HUES48 (cell line): ENCODE measurements at regions not wholly inside any gene's neighbourhood (a gene's known extent, or its start where the extent isn't known, plus 50 kb on each side); places are given as distances from the start of the nearest gene placed in this dataset.

ENCODE experiments used
- H3K27ac ChIP-seq: one replicate; pipeline ENCODE4 v1.7.0; 2013; ENCODE audit warnings: low read depth, low read length, inconsistent platforms
- H3K27me3 ChIP-seq: 2 replicates; pipeline ENCODE4 v1.6.1; 2013; ENCODE audit warnings: mild to moderate bottlenecking, low read length; ENCODE audit not compliant: control insufficient read depth, insufficient read depth
- H3K36me3 ChIP-seq: 2 replicates; pipeline ENCODE4 v1.6.1; 2013; ENCODE audit warnings: low read length; ENCODE audit not compliant: control insufficient read depth, insufficient read depth
- H3K4me1 ChIP-seq: 2 replicates; pipeline ENCODE4 v1.6.1; 2013; ENCODE audit warnings: mild to moderate bottlenecking, low read length; ENCODE audit not compliant: control insufficient read depth, insufficient read depth
- H3K4me3 ChIP-seq: 2 replicates; pipeline ENCODE4 v1.5.1; 2013; ENCODE audit warnings: mild to moderate bottlenecking, low read depth, low read length
- H3K9ac ChIP-seq: 2 replicates; pipeline ENCODE4 v1.6.1; 2013; ENCODE audit warnings: mild to moderate bottlenecking, low read depth, low read length, moderate library complexity
- H3K9me3 ChIP-seq: 2 replicates; pipeline ENCODE4 v1.6.1; 2013; ENCODE audit warnings: low read length; ENCODE audit not compliant: control insufficient read depth, insufficient read depth

- H3K36me3 ChIP-seq: no peaks in the 10 kb centered on the region
- no peaks in the 10 kb centered on the region for H3K4me1 ChIP-seq
- H3K9me3 ChIP-seq: no peaks in the 10 kb centered on the region
- H3K27ac ChIP-seq: no peak overlapping the region
- H3K9ac ChIP-seq: no peak overlapping the region
- H3K4me3 ChIP-seq: no peak overlapping the region
- no peaks in the 10 kb centered on the region for H3K27me3 ChIP-seq
Measured at GRCh38 chr4:160824481-160824880, 1339.3 kb downstream of the FSTL5 start.

GRCh38 chr4:160825644-160826338 is 1338.0 kb downstream of the FSTL5 start:
- no peaks in the 10 kb centered on the region for H3K9me3 ChIP-seq
- no peaks in the 10 kb centered on the region for H3K4me1 ChIP-seq
- no peaks in the 10 kb centered on the region for H3K27me3 ChIP-seq
- H3K36me3 ChIP-seq: no peaks in the 10 kb centered on the region
- no peak overlapping the region for H3K9ac ChIP-seq
- no peak overlapping the region for H3K27ac ChIP-seq
- H3K4me3 ChIP-seq: no peak overlapping the region

GRCh38 chr4:160826339-160826679 is 1337.5 kb downstream of the FSTL5 start:
- Histone ChIP-seq H3K36me3 (no peaks in the 10 kb centered on the region), H3K4me3 (no peak overlapping the region), H3K9me3 (no peaks in the 10 kb centered on the region), H3K27me3 (no peaks in the 10 kb centered on the region), H3K4me1 (no peaks in the 10 kb centered on the region), H3K9ac (no peak overlapping the region), H3K27ac (no peak overlapping the region)

- no peak overlapping the region for H3K27ac ChIP-seq
- H3K36me3 ChIP-seq: no peaks in the 10 kb centered on the region
- H3K4me3 ChIP-seq: no peak overlapping the region
- H3K4me1 ChIP-seq: peaks cover 9% of the 10 kb centered on the region
- H3K9ac ChIP-seq: no peak overlapping the region
- H3K27me3 ChIP-seq: no peaks in the 10 kb centered on the region
- H3K9me3 ChIP-seq: no peaks in the 10 kb centered on the region
Measured at GRCh38 chr4:160831165-160831922, 1332.5 kb downstream of the FSTL5 start.

GRCh38 chr4:160835789-160836188 is 1328.0 kb downstream of the FSTL5 start:
- H3K9ac ChIP-seq: no peak overlapping the region
- no peak overlapping the region for H3K27ac ChIP-seq
- H3K4me1 ChIP-seq: peaks cover 10% of the 10 kb centered on the region
- no peaks in the 10 kb centered on the region for H3K36me3 ChIP-seq
- no peaks in the 10 kb centered on the region for H3K9me3 ChIP-seq
- H3K4me3 ChIP-seq: no peak overlapping the region; the same call in 1 of the 2 replicates
- no peaks in the 10 kb centered on the region for H3K27me3 ChIP-seq

- H3K27me3 ChIP-seq: no peaks in the 10 kb centered on the region
- H3K27ac ChIP-seq: no peak overlapping the region
- H3K36me3 ChIP-seq: no peaks in the 10 kb centered on the region
- no peaks in the 10 kb centered on the region for H3K9me3 ChIP-seq
- H3K4me3 ChIP-seq: no peak overlapping the region
- no peak overlapping the region for H3K9ac ChIP-seq
- peaks cover 10% of the 10 kb centered on the region for H3K4me1 ChIP-seq
Measured at GRCh38 chr4:160836431-160836830, 1327.4 kb downstream of the FSTL5 start.

GRCh38 chr4:160846121-160846520 is 1317.7 kb downstream of the FSTL5 start:
- no peak overlapping the region for H3K9ac ChIP-seq
- H3K27me3 ChIP-seq: no peaks in the 10 kb centered on the region
- no peaks in the 10 kb centered on the region for H3K36me3 ChIP-seq
- no peak overlapping the region for H3K4me3 ChIP-seq
- no peaks in the 10 kb centered on the region; the same call in 1 of the 2 replicates for H3K4me1 ChIP-seq
- H3K27ac ChIP-seq: no peak overlapping the region
- H3K9me3 ChIP-seq: no peaks in the 10 kb centered on the region

GRCh38 chr4:160847228-160847627 is 1316.6 kb downstream of the FSTL5 start:
- Histone ChIP-seq H3K9me3 (no peaks in the 10 kb centered on the region), H3K36me3 (no peaks in the 10 kb centered on the region), H3K4me1 (no peaks in the 10 kb centered on the region; the same call in 1 of the 2 replicates), H3K27me3 (no peaks in the 10 kb centered on the region), H3K9ac (no peak overlapping the region), H3K4me3 (no peak overlapping the region), H3K27ac (no peak overlapping the region)

- Histone ChIP-seq H3K36me3 (no peaks in the 10 kb centered on the region), H3K4me3 (no peak overlapping the region), H3K27me3 (no peaks in the 10 kb centered on the region), H3K9ac (no peak overlapping the region), H3K27ac (no peak overlapping the region), H3K4me1 (no peaks in the 10 kb centered on the region; the same call in 1 of the 2 replicates), H3K9me3 (no peaks in the 10 kb centered on the region)
Measured at GRCh38 chr4:160848489-160848888, 1315.3 kb downstream of the FSTL5 start.

- no peak overlapping the region for H3K9ac ChIP-seq
- no peaks in the 10 kb centered on the region; the same call in 1 of the 2 replicates for H3K4me1 ChIP-seq
- no peak overlapping the region for H3K4me3 ChIP-seq
- no peaks in the 10 kb centered on the region for H3K36me3 ChIP-seq
- H3K9me3 ChIP-seq: no peaks in the 10 kb centered on the region
- H3K27ac ChIP-seq: no peak overlapping the region
- H3K27me3 ChIP-seq: no peaks in the 10 kb centered on the region
Measured at GRCh38 chr4:160848901-160849760, 1314.7 kb downstream of the FSTL5 start.

GRCh38 chr4:160864253-160864652 is 1299.5 kb downstream of the FSTL5 start:
- H3K36me3 ChIP-seq: no peaks in the 10 kb centered on the region
- no peaks in the 10 kb centered on the region for H3K27me3 ChIP-seq
- no peaks in the 10 kb centered on the region for H3K4me1 ChIP-seq
- H3K27ac ChIP-seq: no peak overlapping the region
- H3K4me3 ChIP-seq: no peak overlapping the region
- no peak overlapping the region for H3K9ac ChIP-seq
- no peaks in the 10 kb centered on the region for H3K9me3 ChIP-seq
